ENCODE measurements at regions not wholly inside any gene's neighbourhood (a gene's known extent, or its start where the extent isn't known, plus 50 kb on each side); places are given as distances from the start of the nearest gene placed in this dataset.

DNA sequence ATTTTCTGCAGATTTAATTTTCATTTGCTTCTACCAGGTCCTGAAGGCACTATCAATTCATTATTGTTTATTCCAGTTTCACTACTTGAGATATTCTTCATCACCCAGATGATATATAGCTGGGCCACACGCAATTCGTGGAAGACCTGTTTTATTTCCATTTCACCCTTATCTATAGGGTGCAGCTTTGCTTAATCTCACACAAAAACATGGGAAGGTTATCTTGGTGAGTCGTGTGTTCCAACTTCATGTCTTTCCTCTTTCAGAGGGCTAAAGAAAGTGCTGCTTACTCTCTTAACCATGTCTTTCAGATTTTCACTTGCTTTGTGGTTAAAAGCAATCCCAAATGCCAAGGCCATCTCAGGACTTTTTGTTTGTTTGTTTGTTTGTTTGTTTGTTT, 194.0 kb downstream of the SOD2 start:
- TF ChIP-seq, protein P1, sequence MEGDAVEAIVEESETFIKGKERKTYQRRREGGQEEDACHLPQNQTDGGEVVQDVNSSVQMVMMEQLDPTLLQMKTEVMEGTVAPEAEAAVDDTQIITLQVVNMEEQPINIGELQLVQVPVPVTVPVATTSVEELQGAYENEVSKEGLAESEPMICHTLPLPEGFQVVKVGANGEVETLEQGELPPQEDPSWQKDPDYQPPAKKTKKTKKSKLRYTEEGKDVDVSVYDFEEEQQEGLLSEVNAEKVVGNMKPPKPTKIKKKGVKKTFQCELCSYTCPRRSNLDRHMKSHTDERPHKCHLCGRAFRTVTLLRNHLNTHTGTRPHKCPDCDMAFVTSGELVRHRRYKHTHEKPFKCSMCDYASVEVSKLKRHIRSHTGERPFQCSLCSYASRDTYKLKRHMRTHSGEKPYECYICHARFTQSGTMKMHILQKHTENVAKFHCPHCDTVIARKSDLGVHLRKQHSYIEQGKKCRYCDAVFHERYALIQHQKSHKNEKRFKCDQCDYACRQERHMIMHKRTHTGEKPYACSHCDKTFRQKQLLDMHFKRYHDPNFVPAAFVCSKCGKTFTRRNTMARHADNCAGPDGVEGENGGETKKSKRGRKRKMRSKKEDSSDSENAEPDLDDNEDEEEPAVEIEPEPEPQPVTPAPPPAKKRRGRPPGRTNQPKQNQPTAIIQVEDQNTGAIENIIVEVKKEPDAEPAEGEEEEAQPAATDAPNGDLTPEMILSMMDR (conservative IDR thresholded peaks at IDR 0.05; ENCODE audit: low read length), result no peak
- TF ChIP-seq EZH2phosphoT487 (IDR thresholded peaks at IDR 0.05; ENCODE audit: borderline replicate concordance, low read depth, low read length), result no peak

Data from OCI-LY7 (cell line).